ENCODE measurements at regions not wholly inside any gene's neighbourhood (a gene's known extent, or its start where the extent isn't known, plus 50 kb on each side); places are given as distances from the start of the nearest gene placed in this dataset.
"Not testable (repeated sequence)": the region's sequence is repeated elsewhere in the genome, so short reads cannot be mapped to it uniquely, and the experiment has no call there.

DNA sequence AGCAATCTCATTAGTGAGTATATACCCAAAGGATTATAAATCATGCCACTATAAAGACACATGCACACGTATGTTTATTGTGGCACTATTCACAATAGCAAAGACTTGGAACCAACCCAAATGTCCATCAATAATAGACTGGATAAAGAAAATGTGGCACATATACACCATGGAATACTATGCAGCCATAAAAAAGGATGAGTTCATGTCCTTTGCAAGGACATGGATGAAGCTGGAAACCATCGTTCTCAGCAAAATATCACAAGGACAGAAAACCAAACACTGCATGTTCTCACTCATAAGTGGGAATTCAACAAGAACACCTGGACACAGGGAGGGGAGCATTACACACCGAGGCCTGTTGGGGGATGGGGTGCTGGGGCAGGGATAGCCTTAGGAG is 252.9 kb upstream of the MSX2 start:
- DNase-seq (ENCODE audit: low read depth, low spot score); H3K27ac ChIP-seq (ENCODE audit: low read depth, low read length); H4K20me1 ChIP-seq (ENCODE audit: insufficient read depth); CTCF ChIA-PET; H2AFZ ChIP-seq (ENCODE audit: low read depth, low read length, poor library complexity, severe bottlenecking); ATAC-seq; intact Hi-C loops (cut with micrococcal nuclease); H3K79me2 ChIP-seq (ENCODE audit: insufficient read depth, low read length); POLR2A ChIA-PET; H3K4me1 ChIP-seq (ENCODE audit: control insufficient read depth in 1 of 2, insufficient read depth in 2 of 2, low read length in 2 of 2); H3K4me3 ChIP-seq (replicated peaks in 1 of 2; ENCODE audit: low read depth in 1 of 2, low read length in 2 of 2); H3K4me2 ChIP-seq (ENCODE audit: low read length); RAD21 ChIA-PET (ENCODE audit: low non-redundant PET in 1 of 2, low total read pairs in 2 of 2, uncharacterized antibody in 2 of 2, unreplicated experiment in 2 of 2); H3K36me3 ChIP-seq (ENCODE audit: control insufficient read depth in 1 of 2, insufficient read depth in 2 of 2, low read length in 2 of 2); BruUV-seq (replicated peaks); H3K9ac ChIP-seq (ENCODE audit: low read length); H3K9me3 ChIP-seq (ENCODE audit: control insufficient read depth in 1 of 2, insufficient read depth in 1 of 2, low read depth in 1 of 2, low read length in 2 of 2); H3K27me3 ChIP-seq (ENCODE audit: insufficient read depth, low read length); H3K9me2 ChIP-seq (ENCODE audit: insufficient read depth): not testable (repeated sequence)

DNA sequence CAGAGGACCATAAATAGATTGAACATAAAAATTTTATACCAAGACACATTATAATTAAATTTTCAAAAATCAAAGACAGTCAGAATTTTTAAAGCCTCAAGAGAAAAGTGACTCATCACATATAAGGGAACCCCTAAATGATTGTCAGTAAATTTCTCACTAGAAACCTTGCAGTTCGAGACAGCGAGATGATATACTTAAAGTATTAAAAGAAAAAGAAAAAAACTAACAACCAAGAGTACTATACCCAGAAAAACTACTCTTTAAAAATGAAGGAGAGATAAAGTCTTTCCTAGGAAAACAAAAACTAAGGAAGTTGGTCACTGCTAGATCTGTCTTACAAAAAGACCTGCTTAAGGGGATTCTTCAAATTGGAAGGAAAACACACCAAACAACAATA is 251.4 kb upstream of the MSX2 start:
- no peaks in the 10 kb centered on the region for H3K9me3 ChIP-seq (ENCODE audit: control insufficient read depth in 1 of 2, insufficient read depth in 1 of 2, low read depth in 1 of 2, low read length in 2 of 2)
- no peaks in the 10 kb centered on the region for H3K36me3 ChIP-seq (ENCODE audit: control insufficient read depth in 1 of 2, insufficient read depth in 2 of 2, low read length in 2 of 2)
- no peak overlapping the region for H3K27ac ChIP-seq (ENCODE audit: low read depth, low read length)
- H3K9me2 ChIP-seq (ENCODE audit: insufficient read depth): no peaks in the 10 kb centered on the region
- no peaks in the 10 kb centered on the region for H3K27me3 ChIP-seq (ENCODE audit: insufficient read depth, low read length)
- H3K4me3 ChIP-seq (replicated peaks in 1 of 2; ENCODE audit: low read depth in 1 of 2, low read length in 2 of 2): no peak overlapping the region
- DNase-seq (ENCODE audit: low read depth, low spot score): no peak
- POLR2A ChIA-PET: no interaction called here
- no TSS peak for BruUV-seq (replicated peaks)
- intact Hi-C loops (cut with micrococcal nuclease): no loop called here
- TF ChIP-seq FOSL1 (IDR thresholded peaks at IDR 0.05; ENCODE audit: low read depth) (no peak), POLR2AphosphoS5 (IDR thresholded peaks at IDR 0.05; ENCODE audit: low read depth, low read length) (no peak), EZH2phosphoT487 (IDR thresholded peaks at IDR 0.05; ENCODE audit: borderline replicate concordance) (no peak), SP1 (IDR thresholded peaks at IDR 0.05; ENCODE audit: low read depth) (no peak), ZFX (IDR thresholded peaks at IDR 0.05) (no peak)
- H4K20me1 ChIP-seq (ENCODE audit: insufficient read depth): no peaks in the 10 kb centered on the region
- H3K9ac ChIP-seq (ENCODE audit: low read length): no peak overlapping the region
- no peak overlapping the region for H2AFZ ChIP-seq (ENCODE audit: low read depth, low read length, poor library complexity, severe bottlenecking)
- CTCF ChIA-PET: no interaction called here
- RAD21 ChIA-PET (ENCODE audit: low non-redundant PET in 1 of 2, low total read pairs in 2 of 2, uncharacterized antibody in 2 of 2, unreplicated experiment in 2 of 2): no interaction called here
- no peaks in the 10 kb centered on the region for H3K4me1 ChIP-seq (ENCODE audit: control insufficient read depth in 1 of 2, insufficient read depth in 2 of 2, low read length in 2 of 2)
- H3K4me2 ChIP-seq (ENCODE audit: low read length): no peak overlapping the region
- no peaks in the 10 kb centered on the region for H3K79me2 ChIP-seq (ENCODE audit: insufficient read depth, low read length)
- no peak for ATAC-seq

DNA sequence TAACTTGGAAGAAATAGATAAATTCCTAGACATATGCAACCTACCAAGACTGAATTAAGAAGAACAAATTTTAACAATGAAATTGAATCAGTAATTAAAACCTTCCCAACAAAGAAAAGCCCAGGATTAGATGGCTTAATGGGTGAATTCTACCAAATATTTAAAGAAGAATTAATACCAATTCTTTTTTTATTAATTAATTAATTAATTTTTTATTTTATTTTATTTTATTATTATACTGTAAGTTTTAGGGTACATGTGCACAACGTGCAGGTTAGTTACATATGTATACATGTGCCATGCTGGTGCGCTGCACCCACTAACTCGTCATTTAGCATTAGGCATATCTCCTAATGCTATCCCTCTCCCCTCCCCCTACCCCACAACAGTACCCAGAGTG is 248.4 kb upstream of the MSX2 start:
- H3K9me3 ChIP-seq (ENCODE audit: control insufficient read depth in 1 of 2, insufficient read depth in 1 of 2, low read depth in 1 of 2, low read length in 2 of 2); CTCF ChIA-PET; H4K20me1 ChIP-seq (ENCODE audit: insufficient read depth); H3K27ac ChIP-seq (ENCODE audit: low read depth, low read length); ATAC-seq; DNase-seq (ENCODE audit: low read depth, low spot score); intact Hi-C loops (cut with micrococcal nuclease); RAD21 ChIA-PET (ENCODE audit: low non-redundant PET in 1 of 2, low total read pairs in 2 of 2, uncharacterized antibody in 2 of 2, unreplicated experiment in 2 of 2); H3K79me2 ChIP-seq (ENCODE audit: insufficient read depth, low read length); BruUV-seq (replicated peaks); H2AFZ ChIP-seq (ENCODE audit: low read depth, low read length, poor library complexity, severe bottlenecking); H3K9ac ChIP-seq (ENCODE audit: low read length); H3K27me3 ChIP-seq (ENCODE audit: insufficient read depth, low read length); H3K4me1 ChIP-seq (ENCODE audit: control insufficient read depth in 1 of 2, insufficient read depth in 2 of 2, low read length in 2 of 2); H3K9me2 ChIP-seq (ENCODE audit: insufficient read depth); H3K4me3 ChIP-seq (replicated peaks in 1 of 2; ENCODE audit: low read depth in 1 of 2, low read length in 2 of 2); H3K4me2 ChIP-seq (ENCODE audit: low read length); H3K36me3 ChIP-seq (ENCODE audit: control insufficient read depth in 1 of 2, insufficient read depth in 2 of 2, low read length in 2 of 2); POLR2A ChIA-PET: not testable (repeated sequence)

All from HCT116 (cell line).